ENCODE measurements at regions not wholly inside any gene's neighbourhood (a gene's known extent, or its start where the extent isn't known, plus 50 kb on each side); places are given as distances from the start of the nearest gene placed in this dataset.

DNA sequence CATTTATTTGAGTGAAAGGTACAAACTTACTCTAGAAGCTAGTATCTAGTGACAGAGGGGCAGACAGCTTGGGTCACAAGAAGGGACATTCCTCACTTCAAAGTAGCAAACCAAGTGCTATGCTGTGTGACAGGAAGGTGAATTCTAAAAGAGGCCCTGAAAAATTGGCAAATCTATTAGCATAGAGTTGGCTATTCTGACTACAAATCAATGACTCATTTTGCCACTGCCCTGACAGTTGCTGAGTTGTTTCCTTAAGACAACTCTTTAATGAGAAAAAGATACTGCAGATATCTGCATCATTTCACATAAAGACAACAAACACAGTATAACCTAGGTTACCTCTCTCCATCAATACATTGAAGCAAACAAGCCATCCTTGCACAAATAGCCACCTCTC is 524.0 kb upstream of the LRRC4C start:
- TF ChIP-seq, protein P1, sequence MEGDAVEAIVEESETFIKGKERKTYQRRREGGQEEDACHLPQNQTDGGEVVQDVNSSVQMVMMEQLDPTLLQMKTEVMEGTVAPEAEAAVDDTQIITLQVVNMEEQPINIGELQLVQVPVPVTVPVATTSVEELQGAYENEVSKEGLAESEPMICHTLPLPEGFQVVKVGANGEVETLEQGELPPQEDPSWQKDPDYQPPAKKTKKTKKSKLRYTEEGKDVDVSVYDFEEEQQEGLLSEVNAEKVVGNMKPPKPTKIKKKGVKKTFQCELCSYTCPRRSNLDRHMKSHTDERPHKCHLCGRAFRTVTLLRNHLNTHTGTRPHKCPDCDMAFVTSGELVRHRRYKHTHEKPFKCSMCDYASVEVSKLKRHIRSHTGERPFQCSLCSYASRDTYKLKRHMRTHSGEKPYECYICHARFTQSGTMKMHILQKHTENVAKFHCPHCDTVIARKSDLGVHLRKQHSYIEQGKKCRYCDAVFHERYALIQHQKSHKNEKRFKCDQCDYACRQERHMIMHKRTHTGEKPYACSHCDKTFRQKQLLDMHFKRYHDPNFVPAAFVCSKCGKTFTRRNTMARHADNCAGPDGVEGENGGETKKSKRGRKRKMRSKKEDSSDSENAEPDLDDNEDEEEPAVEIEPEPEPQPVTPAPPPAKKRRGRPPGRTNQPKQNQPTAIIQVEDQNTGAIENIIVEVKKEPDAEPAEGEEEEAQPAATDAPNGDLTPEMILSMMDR (IDR thresholded peaks at IDR 0.05): no peak
- no peak for TF ChIP-seq POLR2AphosphoS5 (IDR thresholded peaks at IDR 0.05)
- TF ChIP-seq POLR2A (IDR thresholded peaks at IDR 0.05): no peak
